ENCODE measurements at regions not wholly inside any gene's neighbourhood (a gene's known extent, or its start where the extent isn't known, plus 50 kb on each side); places are given as distances from the start of the nearest gene placed in this dataset.

DNA sequence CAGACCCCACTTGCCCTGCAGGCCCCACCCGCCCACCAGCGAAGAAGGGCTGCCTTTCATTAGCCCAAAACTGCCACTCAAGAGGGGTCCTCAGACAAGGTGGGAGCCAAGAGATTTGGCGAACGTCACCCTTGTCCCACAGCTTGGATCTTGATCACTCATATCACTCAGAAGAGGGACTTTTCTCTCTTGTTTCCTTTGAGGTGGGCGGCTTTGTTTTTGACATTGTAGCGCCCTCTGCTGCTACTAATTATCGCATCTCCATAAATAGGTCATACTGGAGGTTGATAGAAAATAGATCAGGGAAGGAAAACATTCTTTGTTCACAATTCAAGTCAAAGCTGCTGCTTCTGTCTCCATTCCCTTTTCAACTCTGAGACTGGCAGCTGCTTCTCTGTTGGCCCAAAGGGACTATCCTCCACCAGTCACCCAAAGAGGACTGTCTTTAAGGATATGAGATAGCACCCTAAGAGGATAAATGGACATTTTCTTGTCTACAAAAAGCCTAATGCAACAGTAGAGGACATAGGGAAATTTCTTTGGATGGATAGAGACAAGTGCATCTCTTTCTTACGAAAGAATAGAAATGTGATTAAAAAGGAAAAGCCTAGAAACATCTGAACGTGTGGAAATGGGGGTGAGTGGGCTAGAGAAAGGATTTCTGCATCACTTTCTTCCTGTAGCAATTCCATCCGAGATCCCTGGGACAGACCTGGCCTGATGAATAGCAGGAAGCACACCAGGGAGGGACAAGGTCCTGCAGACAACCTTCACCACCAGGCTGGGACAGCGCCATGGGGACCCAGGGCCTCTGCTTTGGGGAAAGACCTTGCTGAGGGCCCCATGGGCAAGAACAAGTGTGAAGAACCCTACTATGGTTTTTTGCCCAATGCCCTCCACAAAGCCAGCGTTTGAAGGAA, 115.8 kb downstream of the DAD1 start:
- DNase-seq, result peak; percentile 60
- Histone ChIP-seq H4K20me1 (ENCODE audit: insufficient read depth) (no peaks in the 10 kb centered on the region), H3K27ac (no peak overlapping the region), H2AFZ (no peak overlapping the region), H3K36me3 (ENCODE audit: low read depth) (no peaks in the 10 kb centered on the region), H3K4me2 (ENCODE audit: unreplicated experiment) (no peak overlapping the region), H3K4me3 (no peak overlapping the region), H3F3A (ENCODE audit: insufficient read depth) (no peaks in the 10 kb centered on the region), H3K9ac (no peak overlapping the region), H3K27me3 (replicated peaks; ENCODE audit: insufficient read depth) (peaks cover 18% of the 10 kb centered on the region; the same call in 1 of the 2 replicates), H3K79me2 (ENCODE audit: insufficient read depth) (no peaks in the 10 kb centered on the region), H3K4me1 (ENCODE audit: insufficient read depth) (peaks cover 8% of the 10 kb centered on the region), H3K9me3 (ENCODE audit: low read depth) (no peaks in the 10 kb centered on the region), H3K9me2 (ENCODE audit: insufficient read depth) (no peaks in the 10 kb centered on the region)
- in situ Hi-C loops (cut with MboI), result no loop called here
- 51% methylated on average over 12 of the region's 12 CpGs for WGBS, 2 experiments (ENCODE audit: low coverage in 1 of 2, low lambda C conversion rate in 2 of 2, missing lambda C conversion rate in 2 of 2)
- no peak for TF ChIP-seq EZH2 (IDR thresholded peaks at IDR 0.05; ENCODE audit: insufficient read depth, poor library complexity, severe bottlenecking)
- no peak for TF ChIP-seq EZH2phosphoT487 (IDR thresholded peaks at IDR 0.05; ENCODE audit: insufficient read depth, low read depth)

GRCh38 chr14:22472466-22472865, 116.6 kb downstream of the DAD1 start:
- no peaks in the 10 kb centered on the region for H3K36me3 ChIP-seq (ENCODE audit: low read depth)
- no peak for TF ChIP-seq EZH2 (IDR thresholded peaks at IDR 0.05; ENCODE audit: insufficient read depth, poor library complexity, severe bottlenecking)
- no peak for TF ChIP-seq EZH2phosphoT487 (IDR thresholded peaks at IDR 0.05; ENCODE audit: insufficient read depth, low read depth)
- H3K9me3 ChIP-seq (ENCODE audit: low read depth), result no peaks in the 10 kb centered on the region
- H3K9ac ChIP-seq, result no peak overlapping the region
- no peaks in the 10 kb centered on the region for H3K9me2 ChIP-seq (ENCODE audit: insufficient read depth)
- no peak overlapping the region for H3K4me3 ChIP-seq
- H3K4me2 ChIP-seq (ENCODE audit: unreplicated experiment), result no peak overlapping the region
- no peak for DNase-seq
- in situ Hi-C loops (cut with MboI), result no loop called here
- H3K27ac ChIP-seq, result no peak overlapping the region
- H2AFZ ChIP-seq, result no peak overlapping the region
- peaks cover 14% of the 10 kb centered on the region; the same call in 1 of the 2 replicates for H3K27me3 ChIP-seq (replicated peaks; ENCODE audit: insufficient read depth)
- no peaks in the 10 kb centered on the region for H3K79me2 ChIP-seq (ENCODE audit: insufficient read depth)
- 43 to 58% methylated on average over 2 of the region's 2 CpGs for WGBS, 2 experiments (ENCODE audit: low coverage in 1 of 2, low lambda C conversion rate in 2 of 2, missing lambda C conversion rate in 2 of 2)
- no peaks in the 10 kb centered on the region for H3F3A ChIP-seq (ENCODE audit: insufficient read depth)
- H3K4me1 ChIP-seq (ENCODE audit: insufficient read depth), result peaks cover 8% of the 10 kb centered on the region
- H4K20me1 ChIP-seq (ENCODE audit: insufficient read depth), result no peaks in the 10 kb centered on the region

- Histone ChIP-seq H3K36me3 (ENCODE audit: low read depth) (no peaks in the 10 kb centered on the region), H3K79me2 (ENCODE audit: insufficient read depth) (no peaks in the 10 kb centered on the region), H4K20me1 (ENCODE audit: insufficient read depth) (no peaks in the 10 kb centered on the region), H3K27ac (no peak overlapping the region), H3K27me3 (replicated peaks; ENCODE audit: insufficient read depth) (peaks cover 11% of the 10 kb centered on the region; the same call in 1 of the 2 replicates), H3K9me2 (ENCODE audit: insufficient read depth) (no peaks in the 10 kb centered on the region), H3K9me3 (ENCODE audit: low read depth) (no peaks in the 10 kb centered on the region), H2AFZ (no peak overlapping the region), H3K9ac (no peak overlapping the region), H3K4me3 (no peak overlapping the region), H3K4me2 (ENCODE audit: unreplicated experiment) (no peak overlapping the region), H3F3A (ENCODE audit: insufficient read depth) (no peaks in the 10 kb centered on the region), H3K4me1 (ENCODE audit: insufficient read depth) (peaks cover 9% of the 10 kb centered on the region)
- in situ Hi-C loops (cut with MboI), result no loop called here
- WGBS, 2 experiments (ENCODE audit: low coverage in 1 of 2, low lambda C conversion rate in 2 of 2, missing lambda C conversion rate in 2 of 2), result 60 to 62% methylated on average over 7 of the region's 7 CpGs
- TF ChIP-seq EZH2phosphoT487 (IDR thresholded peaks at IDR 0.05; ENCODE audit: insufficient read depth, low read depth) (no peak), EZH2 (IDR thresholded peaks at IDR 0.05; ENCODE audit: insufficient read depth, poor library complexity, severe bottlenecking) (no peak)
- DNase-seq, result no peak
Observed at GRCh38 chr14:22471545-22472121, 117.4 kb downstream of the DAD1 start.

DNA sequence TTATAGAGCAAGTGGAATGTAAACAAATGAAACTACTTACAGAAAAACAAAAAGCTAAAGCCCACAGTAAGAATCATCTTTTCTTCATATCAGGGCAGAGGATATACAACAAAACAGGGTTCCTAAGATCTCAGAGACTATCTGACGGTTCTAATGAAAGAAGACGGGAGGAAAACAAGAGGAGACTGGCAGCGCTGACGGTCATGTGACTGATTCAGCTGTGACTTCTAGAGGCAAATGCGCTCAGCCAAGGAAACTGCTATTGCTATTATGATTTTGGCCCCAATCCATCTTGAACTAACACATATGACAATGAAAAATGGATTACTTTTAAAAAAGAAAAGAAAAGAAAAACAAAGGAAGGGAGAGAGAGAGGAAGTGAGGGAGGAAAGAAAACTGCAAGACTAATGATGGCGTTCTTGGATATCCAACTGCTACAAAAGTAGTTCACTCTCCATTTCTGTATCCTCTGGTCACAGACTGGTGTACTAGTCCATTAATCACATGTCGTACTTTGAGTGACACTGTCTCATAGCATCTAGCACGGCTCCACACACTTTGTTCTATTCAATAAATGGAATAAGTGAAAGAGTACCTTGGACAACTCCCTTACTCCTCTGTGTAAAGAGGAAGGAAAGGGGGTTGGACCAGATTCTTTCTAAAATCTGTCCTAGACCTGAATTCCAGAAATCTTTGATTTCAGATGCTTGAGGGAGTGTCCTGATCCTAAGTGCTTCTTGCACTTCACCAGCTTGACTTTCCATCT, 119.3 kb downstream of the DAD1 start:
- no peaks in the 10 kb centered on the region for H3K36me3 ChIP-seq (ENCODE audit: low read depth)
- peaks cover 11% of the 10 kb centered on the region; the same call in 1 of the 2 replicates for H3K27me3 ChIP-seq (replicated peaks; ENCODE audit: insufficient read depth)
- no peaks in the 10 kb centered on the region for H3K9me3 ChIP-seq (ENCODE audit: low read depth)
- no peak overlapping the region for H3K27ac ChIP-seq
- no peaks in the 10 kb centered on the region for H3K9me2 ChIP-seq (ENCODE audit: insufficient read depth)
- no peaks in the 10 kb centered on the region for H3K79me2 ChIP-seq (ENCODE audit: insufficient read depth)
- H4K20me1 ChIP-seq (ENCODE audit: insufficient read depth), result no peaks in the 10 kb centered on the region
- H2AFZ ChIP-seq, result no peak overlapping the region
- no peak overlapping the region for H3K9ac ChIP-seq
- TF ChIP-seq EZH2phosphoT487 (IDR thresholded peaks at IDR 0.05; ENCODE audit: insufficient read depth, low read depth) (no peak), EZH2 (IDR thresholded peaks at IDR 0.05; ENCODE audit: insufficient read depth, poor library complexity, severe bottlenecking) (no peak)
- H3F3A ChIP-seq (ENCODE audit: insufficient read depth), result 0 out of 2 replicates have a peak, but pooled peaks cover 9% of the 10 kb centered on the region
- peaks cover 21% of the 10 kb centered on the region for H3K4me1 ChIP-seq (ENCODE audit: insufficient read depth)
- no peak overlapping the region for H3K4me2 ChIP-seq (ENCODE audit: unreplicated experiment)
- in situ Hi-C loops (cut with MboI), result loop anchor here (5.0 kb wide), 1 partner anchor 77 kb away; no protein-coding TSS in a partner anchor
- 16 to 18% methylated on average over 8 of the region's 8 CpGs for WGBS, 2 experiments (ENCODE audit: low coverage in 1 of 2, low lambda C conversion rate in 2 of 2, missing lambda C conversion rate in 2 of 2)
- DNase-seq, result peak; percentile 28
- no peak overlapping the region for H3K4me3 ChIP-seq

Data from GM23248 (cell line).